Astrocyte (in vitro differentiated cells and primary cell): ENCODE measurements at regions not wholly inside any gene's neighbourhood (a gene's known extent, or its start where the extent isn't known, plus 50 kb on each side); places are given as distances from the start of the nearest gene placed in this dataset.

Experiments
- CTCF ChIP-seq: IDR thresholded peaks from 2 replicates; pipeline ENCODE4 v1.5.1; 2011; ENCODE audit warnings: low read depth, mild to moderate bottlenecking, inconsistent platforms, low read length, moderate library complexity; ENCODE audit not compliant: insufficient read depth
- EZH2 ChIP-seq: IDR thresholded peaks from 2 replicates; pipeline ENCODE4 v1.6.1; 2012; ENCODE audit warnings: mild to moderate bottlenecking, low read length, inconsistent platforms; ENCODE audit not compliant: insufficient read depth

GRCh38 chr2:187842315-187842714, 288.1 kb upstream of the TFPI start:
- TF ChIP-seq CTCF (no peak), EZH2 (no peak)
